Ascending aorta (tissue), 2 donors: ENCODE measurements at regions not wholly inside any gene's neighbourhood (a gene's known extent, or its start where the extent isn't known, plus 50 kb on each side); places are given as distances from the start of the nearest gene placed in this dataset.

Source experiments
- DNase-seq, 2 donors: peaks; one replicate each; pipeline ENCODE4 v3.0.0-alpha.2; 2019; ENCODE audit warnings: low spot score in 2 of 2
- H3K27ac ChIP-seq, 2 donors: fragments of 200-600 bp; sonication (generic); one replicate each; pipeline ENCODE4 v1.5.1; 2016 to 2017; ENCODE audit warnings: mild to moderate bottlenecking in 1 of 2
- H3K27me3 ChIP-seq: fragments of 200-600 bp; sonication (generic); one replicate; pipeline ENCODE4 v1.5.1; 2017
- H3K36me3 ChIP-seq, 2 donors: fragments of 200-600 bp; sonication (generic); one replicate each; pipeline ENCODE4 v1.5.1; 2016
- H3K4me1 ChIP-seq, 2 donors: fragments of 200-600 bp; sonication (generic); one replicate each; pipeline ENCODE4 v1.5.1; 2016 to 2017; ENCODE audit warnings: mild to moderate bottlenecking in 1 of 2
- H3K4me3 ChIP-seq, 2 donors: fragments of 200-600 bp; sonication (generic); one replicate each; pipeline ENCODE4 v1.5.1; 2016 to 2017; ENCODE audit warnings: mild to moderate bottlenecking in 1 of 2
- H3K9me3 ChIP-seq, 2 donors: fragments of 200-600 bp; sonication (generic); one replicate each; pipeline ENCODE4 v1.5.1; 2016
- CTCF ChIP-seq, 3 experiments: fragments of 200-600 bp in 2 of 3; fragments of 450-650 bp in 1 of 3; sonication (generic) in 2 of 3; IDR thresholded peaks; one replicate each; pipeline ENCODE4 v1.5.1; 2016 to 2019; ENCODE audit warnings: antibody characterized with exemption in 3 of 3, mild to moderate bottlenecking in 1 of 3, moderate library complexity in 1 of 3
- intact Hi-C: fragments of 100-400 bp; cut with DNase I; formaldehyde crosslinking; loops from one replicate; pipeline ENCODE4 v1.15.1; 2023

GRCh38 chr4:20326977-20327376 lies 75.3 kb downstream of the SLIT2 start:
- H3K4me3 ChIP-seq, result no peak overlapping the region
- H3K27ac ChIP-seq, result no peak overlapping the region
- TF ChIP-seq CTCF (IDR thresholded peaks at IDR 0.05), result no peak
- DNase-seq, result no peak
- no peaks in the 10 kb centered on the region for H3K9me3 ChIP-seq
- no peaks in the 10 kb centered on the region for H3K36me3 ChIP-seq
- no peaks in the 10 kb centered on the region for H3K4me1 ChIP-seq
- H3K27me3 ChIP-seq, result no peaks in the 10 kb centered on the region
- intact Hi-C loops, result no loop called here

DNA sequence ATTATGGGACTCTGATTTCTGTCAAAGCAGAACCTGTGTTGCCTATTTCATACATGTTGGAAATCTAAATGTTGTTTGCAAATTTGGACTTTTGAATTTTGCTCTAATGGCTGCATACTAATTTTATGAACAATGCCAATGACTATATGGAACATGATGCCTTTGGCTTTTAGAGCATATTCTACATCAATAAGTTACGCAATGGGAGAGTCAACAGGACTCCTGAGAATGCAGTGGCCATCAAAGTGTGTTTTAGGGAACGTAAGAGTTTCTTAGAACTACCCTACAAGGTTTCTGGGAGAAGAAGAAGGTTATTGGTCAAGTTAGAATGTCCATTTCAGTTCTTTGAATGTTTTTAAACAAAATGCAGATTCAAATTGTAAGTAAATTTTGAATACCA lies 76.1 kb downstream of the SLIT2 start:
- H3K27ac ChIP-seq, result no peak overlapping the region
- TF ChIP-seq CTCF (IDR thresholded peaks at IDR 0.05), result no peak
- H3K27me3 ChIP-seq, result no peaks in the 10 kb centered on the region
- H3K4me1 ChIP-seq, result no peaks in the 10 kb centered on the region
- H3K4me3 ChIP-seq, result no peak overlapping the region
- intact Hi-C loops, result no loop called here
- no peaks in the 10 kb centered on the region for H3K9me3 ChIP-seq
- no peaks in the 10 kb centered on the region for H3K36me3 ChIP-seq
- no peak for DNase-seq

DNA sequence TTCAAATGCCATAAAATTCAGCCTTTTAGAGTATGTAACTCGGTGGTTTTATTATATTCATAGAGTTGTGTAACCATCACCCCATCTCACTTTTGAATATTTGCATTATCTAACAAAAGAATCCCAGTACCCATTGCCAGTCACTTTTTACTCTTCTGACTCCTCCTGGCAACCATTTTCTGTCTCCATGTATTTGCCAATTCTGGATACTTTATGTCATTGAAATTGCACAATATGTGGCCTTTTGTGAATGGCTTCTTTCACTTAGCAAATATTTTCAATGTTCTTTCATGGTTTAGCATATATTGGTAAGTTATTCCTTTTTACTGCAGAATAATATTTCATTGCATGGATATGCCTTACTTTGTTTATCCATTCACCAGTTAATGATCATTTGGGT lies 79.9 kb downstream of the SLIT2 start:
- Histone ChIP-seq H3K4me3 (no peak overlapping the region), H3K9me3 (no peaks in the 10 kb centered on the region), H3K36me3 (no peaks in the 10 kb centered on the region), H3K4me1 (no peaks in the 10 kb centered on the region), H3K27ac (no peak overlapping the region), H3K27me3 (no peaks in the 10 kb centered on the region)
- intact Hi-C loops, result no loop called here
- DNase-seq, result no peak
- no peak for TF ChIP-seq CTCF (IDR thresholded peaks at IDR 0.05)

GRCh38 chr4:20333141-20333715 lies 81.5 kb downstream of the SLIT2 start:
- no peak overlapping the region for H3K27ac ChIP-seq
- H3K36me3 ChIP-seq, result no peaks in the 10 kb centered on the region
- no peaks in the 10 kb centered on the region for H3K4me1 ChIP-seq
- no peaks in the 10 kb centered on the region for H3K27me3 ChIP-seq
- H3K4me3 ChIP-seq, result no peak overlapping the region
- intact Hi-C loops, result no loop called here
- no peaks in the 10 kb centered on the region for H3K9me3 ChIP-seq
- DNase-seq, result no peak
- no peak for TF ChIP-seq CTCF (IDR thresholded peaks at IDR 0.05)

DNA sequence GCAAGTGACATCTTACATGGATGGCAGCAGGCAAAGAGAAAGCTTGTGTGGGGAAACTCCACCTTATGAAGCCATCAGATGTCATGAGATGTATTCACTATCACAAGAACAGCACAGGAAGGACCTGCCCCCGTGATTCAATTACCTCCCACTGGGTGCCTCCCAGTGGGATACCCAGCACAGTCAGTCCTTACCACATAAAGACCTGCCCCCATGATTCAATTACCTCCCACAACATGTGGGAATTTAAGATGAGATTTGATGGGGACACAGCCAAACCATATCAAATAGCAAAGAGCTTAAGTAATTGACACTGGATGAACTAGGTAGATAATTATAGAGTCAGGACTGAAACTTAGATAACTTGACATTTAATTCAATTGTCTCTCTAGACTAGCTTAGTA lies 85.6 kb downstream of the SLIT2 start:
- H3K36me3 ChIP-seq, result no peaks in the 10 kb centered on the region
- no peak overlapping the region for H3K4me3 ChIP-seq
- TF ChIP-seq CTCF (IDR thresholded peaks at IDR 0.05), result no peak
- intact Hi-C loops, result no loop called here
- no peak overlapping the region for H3K27ac ChIP-seq
- DNase-seq, result no peak
- no peaks in the 10 kb centered on the region for H3K27me3 ChIP-seq
- H3K9me3 ChIP-seq, result no peaks in the 10 kb centered on the region
- no peaks in the 10 kb centered on the region for H3K4me1 ChIP-seq

GRCh38 chr4:20338841-20339240 lies 87.1 kb downstream of the SLIT2 start:
- Histone ChIP-seq H3K36me3 (no peaks in the 10 kb centered on the region), H3K4me3 (no peak overlapping the region), H3K27ac (no peak overlapping the region), H3K9me3 (no peaks in the 10 kb centered on the region), H3K27me3 (no peaks in the 10 kb centered on the region), H3K4me1 (no peaks in the 10 kb centered on the region)
- no peak for TF ChIP-seq CTCF (IDR thresholded peaks at IDR 0.05)
- intact Hi-C loops, result no loop called here
- no peak for DNase-seq
